ENCODE measurements at regions not wholly inside any gene's neighbourhood (a gene's known extent, or its start where the extent isn't known, plus 50 kb on each side); places are given as distances from the start of the nearest gene placed in this dataset.

DNA sequence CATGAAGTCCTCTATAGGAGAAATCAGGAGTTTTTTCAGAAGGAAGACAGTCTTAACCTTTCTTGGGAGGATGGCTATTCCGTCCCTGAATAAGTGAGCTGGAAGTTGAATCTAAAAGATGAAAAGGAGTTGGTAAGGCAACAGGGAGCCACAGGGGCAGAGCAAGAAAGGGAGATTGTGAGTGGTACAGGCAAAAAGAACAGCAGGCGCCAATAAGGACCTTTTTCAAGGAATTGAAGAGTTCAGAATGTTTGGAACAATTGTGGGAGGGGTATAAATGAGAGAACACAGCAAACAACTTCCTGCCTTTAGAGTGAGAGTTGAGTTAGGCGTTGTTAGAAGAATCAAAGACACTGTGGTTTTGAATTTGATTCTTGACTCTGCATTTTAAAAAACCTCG lies 1003.7 kb downstream of the EPHA7 start:
- TF ChIP-seq CTCF (IDR thresholded peaks at IDR 0.05; ENCODE audit: low read length) (no peak), EZH2phosphoT487 (IDR thresholded peaks at IDR 0.05; ENCODE audit: low read length) (no peak), EZH2 (optimal IDR thresholded peaks at IDR 0.05; ENCODE audit: low read depth, low read length) (no peak)

Measured in MM.1S (cell line).